ENCODE measurements at regions not wholly inside any gene's neighbourhood (a gene's known extent, or its start where the extent isn't known, plus 50 kb on each side); places are given as distances from the start of the nearest gene placed in this dataset.

DNA sequence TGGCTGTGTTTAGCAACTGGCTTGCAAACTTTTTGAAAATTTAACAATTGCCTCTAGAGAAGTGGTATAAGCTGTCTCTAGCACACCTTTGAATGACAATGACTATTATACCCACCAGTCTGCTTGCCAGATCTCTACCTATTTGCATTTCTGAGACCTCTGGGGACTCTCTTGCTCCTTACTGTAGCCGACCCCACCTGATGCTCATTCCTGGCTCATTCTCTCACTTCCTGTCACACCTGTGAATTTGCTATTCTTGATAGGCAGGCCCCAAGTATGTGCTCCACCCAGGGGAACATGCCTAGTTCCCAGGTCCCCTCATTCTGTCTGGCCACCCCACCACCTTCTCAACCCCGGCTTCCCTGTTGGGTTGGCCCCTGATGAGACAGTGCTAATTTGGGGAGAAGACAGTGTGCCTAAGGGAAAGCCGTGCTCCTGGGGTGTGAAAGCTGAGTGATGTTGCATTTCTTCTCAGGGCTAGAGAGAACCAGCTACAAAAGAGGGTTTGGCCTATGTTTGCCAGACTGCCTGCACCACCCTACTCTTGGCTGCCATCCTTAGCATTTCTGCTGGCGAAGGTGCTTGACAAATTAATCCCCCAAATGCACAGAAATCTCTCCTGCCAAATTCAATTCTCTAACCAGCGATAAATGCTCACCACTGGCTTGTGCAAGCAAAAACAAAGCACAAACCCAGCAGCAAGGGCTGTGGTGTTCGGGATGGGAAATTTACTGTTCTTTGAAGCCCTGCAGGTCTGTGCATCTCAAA lies 138.2 kb downstream of the RPS24 start:
- TF ChIP-seq CTCF (IDR thresholded peaks at IDR 0.05): no peak
- no peak for TF ChIP-seq EZH2phosphoT487 (IDR thresholded peaks at IDR 0.05; ENCODE audit: borderline replicate concordance, low read depth)
- no peak for TF ChIP-seq TAF1 (IDR thresholded peaks at IDR 0.05; ENCODE audit: borderline replicate concordance, low read depth, low read length)
- TF ChIP-seq USF2 (IDR thresholded peaks at IDR 0.05; ENCODE audit: borderline replicate concordance, low read depth, low read length): no peak
- TF ChIP-seq EP300 (IDR thresholded peaks at IDR 0.05; ENCODE audit: borderline replicate concordance in 1 of 2, low read depth in 1 of 2, low read length in 1 of 2): no peak
- TF ChIP-seq TEAD4 (IDR thresholded peaks at IDR 0.05; ENCODE audit: borderline replicate concordance, insufficient read depth): no peak
- no peak for TF ChIP-seq MXI1 (IDR thresholded peaks at IDR 0.05; ENCODE audit: low read depth, low read length)
- no peak for TF ChIP-seq USF1 (IDR thresholded peaks at IDR 0.05; ENCODE audit: borderline replicate concordance, low read depth)
- TF ChIP-seq MEF2A (IDR thresholded peaks at IDR 0.05; ENCODE audit: borderline replicate concordance, low read depth): no peak
- TF ChIP-seq IRF3 (IDR thresholded peaks at IDR 0.05; ENCODE audit: low read depth, low read length): no peak
- TF ChIP-seq JUND (IDR thresholded peaks at IDR 0.05): no peak
- TF ChIP-seq FOXM1 (IDR thresholded peaks at IDR 0.05; ENCODE audit: low read depth): no peak
- no peak for TF ChIP-seq NFIC (IDR thresholded peaks at IDR 0.05; ENCODE audit: borderline replicate concordance)
